ENCODE measurements at regions not wholly inside any gene's neighbourhood (a gene's known extent, or its start where the extent isn't known, plus 50 kb on each side); places are given as distances from the start of the nearest gene placed in this dataset.

DNA sequence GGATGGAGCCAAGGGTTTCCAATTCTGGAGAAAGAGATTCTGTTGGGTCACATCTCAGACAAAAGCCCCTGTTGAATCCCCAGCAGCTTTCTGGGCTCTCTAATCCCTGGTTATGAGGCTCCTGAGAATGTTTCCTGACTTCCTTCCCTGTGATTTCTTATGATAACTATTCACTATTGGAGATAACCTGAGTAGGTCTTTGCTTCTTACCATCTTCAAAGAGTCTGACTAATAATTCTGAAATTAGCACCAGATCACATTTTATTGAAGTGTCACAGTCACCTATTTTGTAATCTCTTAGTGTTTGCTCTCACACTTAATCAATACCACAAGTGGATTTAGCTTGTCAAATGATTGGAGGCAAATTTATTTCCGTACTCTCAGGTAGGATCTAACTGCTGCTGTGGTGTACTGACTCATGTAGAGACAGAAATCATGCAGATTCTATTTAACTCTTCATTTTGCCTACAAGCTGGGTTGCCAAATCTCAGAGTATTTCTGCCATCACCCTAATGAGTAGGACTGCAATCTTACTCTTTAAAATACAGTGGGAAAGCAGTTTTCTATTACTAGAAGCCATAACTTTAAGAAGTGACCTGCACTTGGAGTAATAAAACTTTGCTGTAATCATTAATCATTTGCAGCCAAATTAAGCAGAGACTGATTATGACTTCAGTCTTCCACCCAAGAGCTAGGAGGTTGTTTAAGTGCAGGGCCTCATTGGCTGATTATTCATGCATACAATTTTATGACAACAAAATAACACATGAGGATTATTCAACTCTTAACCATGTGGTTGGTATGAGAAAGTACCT is 422.1 kb downstream of the EPM2A start:
- no peaks in the 10 kb centered on the region for H3K9me3 ChIP-seq (ENCODE audit: control insufficient read depth, low read length, poor library complexity, severe bottlenecking)
- ATAC-seq (no peak), DNase-seq (no peak)
- Mint-ChIP-seq H3K27ac (no peak overlapping the region), H3K36me3 (ENCODE audit: low read depth) (no peaks in the 10 kb centered on the region), H3K27me3 (peaks cover 12% of the 10 kb centered on the region), H3K4me3 (no peak overlapping the region), H3K4me1 (no peaks in the 10 kb centered on the region)

DNA sequence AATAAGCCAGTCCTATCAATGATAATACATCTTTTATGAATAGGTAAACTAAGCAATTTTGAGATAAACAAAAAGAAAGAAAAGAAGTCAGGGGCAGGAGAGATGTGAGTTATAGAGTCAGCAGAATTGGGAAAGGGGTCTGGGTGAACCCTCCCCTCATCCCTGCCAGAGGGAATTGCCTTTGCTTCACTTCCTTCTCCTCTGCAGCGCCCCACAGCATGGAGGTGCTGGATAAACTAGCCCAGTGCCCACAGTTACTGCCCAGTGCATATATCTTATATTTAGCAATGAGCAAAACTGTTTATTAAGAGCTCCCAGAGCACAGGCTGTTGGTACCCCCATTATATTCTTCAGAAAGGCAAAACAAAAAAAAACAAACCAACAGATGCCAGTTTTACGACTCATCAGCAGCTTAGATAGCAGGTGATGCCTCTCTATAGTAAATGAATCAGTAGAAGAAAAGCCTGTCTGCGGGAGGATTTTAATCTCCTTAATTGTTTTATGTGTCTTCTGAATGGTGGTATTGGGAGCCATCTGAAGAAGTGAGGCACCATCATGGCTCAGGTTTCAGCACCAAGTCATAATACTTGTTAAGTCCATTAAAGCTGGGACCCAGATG is 419.2 kb downstream of the EPM2A start:
- Mint-ChIP-seq H3K36me3 (ENCODE audit: low read depth) (no peaks in the 10 kb centered on the region), H3K27me3 (no peaks in the 10 kb centered on the region), H3K4me3 (peak overlapping the region; percentile 10), H3K27ac (no peak overlapping the region), H3K4me1 (no peaks in the 10 kb centered on the region)
- no peak for ATAC-seq
- no peaks in the 10 kb centered on the region for H3K9me3 ChIP-seq (ENCODE audit: control insufficient read depth, low read length, poor library complexity, severe bottlenecking)
- no peak for DNase-seq

DNA sequence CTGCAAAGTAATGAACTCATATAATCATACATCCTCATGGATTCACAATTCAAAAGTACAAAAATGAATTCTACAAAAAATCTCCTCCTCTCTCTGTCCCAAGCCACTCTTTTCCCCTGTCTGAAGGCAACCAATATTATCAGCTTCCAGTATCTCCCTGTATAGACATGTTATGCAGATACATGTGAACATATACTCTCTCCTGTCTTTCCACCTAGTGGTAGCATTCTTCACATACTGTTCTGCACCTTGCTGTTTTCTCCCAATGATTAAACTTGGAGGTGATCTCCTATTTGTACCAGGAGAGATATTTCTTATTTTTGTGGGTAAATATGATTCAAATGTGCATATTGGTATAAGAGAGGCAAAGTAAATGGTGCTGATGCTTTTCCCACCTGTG is 416.4 kb downstream of the EPM2A start:
- Mint-ChIP-seq H3K27me3 (no peaks in the 10 kb centered on the region), H3K36me3 (ENCODE audit: low read depth) (no peaks in the 10 kb centered on the region), H3K4me1 (no peaks in the 10 kb centered on the region), H3K4me3 (no peak overlapping the region), H3K27ac (no peak overlapping the region)
- H3K9me3 ChIP-seq (ENCODE audit: control insufficient read depth, low read length, poor library complexity, severe bottlenecking) = no peaks in the 10 kb centered on the region
- ATAC-seq (no peak), DNase-seq (no peak)

DNA sequence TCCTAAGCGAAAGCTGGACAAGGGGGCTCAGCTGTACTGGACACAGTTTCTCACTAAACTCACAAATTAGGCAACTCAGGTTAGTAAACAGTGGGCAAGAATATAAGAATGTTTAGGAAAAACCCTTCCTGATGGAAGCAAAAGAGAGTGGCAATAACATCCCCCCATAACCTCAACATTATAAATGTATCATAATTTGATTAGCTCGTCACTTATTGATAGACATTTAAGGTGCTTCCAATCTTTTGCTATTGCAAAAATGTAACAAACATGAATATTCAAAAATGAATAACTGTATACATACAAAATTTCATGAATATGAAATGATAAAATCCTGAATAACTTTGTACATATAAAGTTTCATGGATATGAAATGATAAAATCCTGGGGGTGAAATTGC is 415.7 kb downstream of the EPM2A start:
- ATAC-seq (no peak), DNase-seq (no peak)
- no peak overlapping the region for H3K27ac Mint-ChIP-seq
- H3K4me3 Mint-ChIP-seq = no peak overlapping the region
- no peaks in the 10 kb centered on the region for H3K4me1 Mint-ChIP-seq
- H3K27me3 Mint-ChIP-seq = no peaks in the 10 kb centered on the region
- no peaks in the 10 kb centered on the region for H3K36me3 Mint-ChIP-seq (ENCODE audit: low read depth)
- H3K9me3 ChIP-seq (ENCODE audit: control insufficient read depth, low read length, poor library complexity, severe bottlenecking) = no peaks in the 10 kb centered on the region

DNA sequence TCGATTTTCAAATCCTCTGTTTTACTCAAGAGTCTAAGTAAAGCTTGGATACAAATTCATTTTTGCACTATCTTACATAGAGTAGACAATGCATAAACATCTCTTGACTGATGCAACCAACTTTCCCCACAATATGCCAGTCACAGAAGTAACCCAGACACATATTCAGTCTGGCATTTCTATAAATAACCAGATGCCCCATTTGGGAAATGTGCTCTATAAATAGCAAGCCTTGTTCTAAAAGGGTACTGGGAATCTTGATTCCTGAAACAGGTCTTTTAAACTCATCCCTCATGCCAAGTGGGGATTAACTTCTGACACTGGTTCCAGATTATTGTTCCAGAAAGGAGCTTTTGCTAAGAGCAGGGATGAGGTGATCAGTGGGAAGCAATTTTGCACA is 411.7 kb downstream of the EPM2A start:
- Mint-ChIP-seq H3K4me3 (no peak overlapping the region), H3K27me3 (peaks cover 6% of the 10 kb centered on the region), H3K4me1 (no peaks in the 10 kb centered on the region), H3K36me3 (ENCODE audit: low read depth) (no peaks in the 10 kb centered on the region), H3K27ac (no peak overlapping the region)
- DNase-seq (no peak), ATAC-seq (no peak)
- no peaks in the 10 kb centered on the region for H3K9me3 ChIP-seq (ENCODE audit: control insufficient read depth, low read length, poor library complexity, severe bottlenecking)

DNA sequence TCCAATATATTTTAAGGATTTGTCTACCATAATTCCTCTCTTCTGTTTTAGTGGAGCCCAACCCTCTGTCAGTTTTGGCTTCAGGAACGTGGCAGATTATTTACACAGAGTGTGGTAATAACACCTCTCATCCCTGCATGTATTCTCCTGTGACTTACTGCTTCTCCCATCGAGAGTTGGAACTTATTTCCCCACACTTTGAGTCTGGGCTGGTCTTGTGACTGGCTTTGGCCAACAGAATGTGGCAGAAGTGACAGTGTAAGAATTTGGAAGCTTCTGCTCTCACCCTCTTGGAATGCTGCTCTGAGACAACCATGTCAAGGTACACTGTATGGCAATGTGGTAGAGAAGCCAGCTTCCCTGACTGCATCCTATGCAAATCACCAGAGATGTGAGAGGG is 407.7 kb downstream of the EPM2A start:
- Mint-ChIP-seq H3K4me1 (no peaks in the 10 kb centered on the region), H3K4me3 (no peak overlapping the region), H3K27me3 (peaks cover 22% of the 10 kb centered on the region), H3K27ac (no peak overlapping the region), H3K36me3 (ENCODE audit: low read depth) (no peaks in the 10 kb centered on the region)
- ATAC-seq (no peak), DNase-seq (no peak)
- no peaks in the 10 kb centered on the region for H3K9me3 ChIP-seq (ENCODE audit: control insufficient read depth, low read length, poor library complexity, severe bottlenecking)

DNA sequence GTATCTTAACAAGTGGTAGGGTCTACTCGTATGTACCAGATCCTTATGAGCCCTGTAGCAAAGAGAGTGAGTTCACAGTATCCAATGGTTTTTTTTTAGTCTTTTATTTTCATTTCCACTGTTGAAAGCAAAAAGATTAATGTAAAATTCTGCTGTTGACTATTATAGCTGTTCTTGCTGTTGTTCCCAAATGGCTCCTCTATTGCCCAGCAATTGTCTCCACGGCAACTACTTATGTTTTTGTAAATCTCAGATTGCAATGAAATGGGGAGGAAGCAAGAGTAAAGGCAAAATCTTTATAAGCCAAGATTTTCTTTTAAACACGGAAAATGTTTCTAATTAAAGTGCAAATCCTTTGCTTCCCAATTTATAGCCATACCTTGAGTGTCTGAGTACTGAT is 406.1 kb downstream of the EPM2A start:
- ATAC-seq = no peak
- DNase-seq = no peak
- peaks cover 22% of the 10 kb centered on the region for H3K27me3 Mint-ChIP-seq

DNA sequence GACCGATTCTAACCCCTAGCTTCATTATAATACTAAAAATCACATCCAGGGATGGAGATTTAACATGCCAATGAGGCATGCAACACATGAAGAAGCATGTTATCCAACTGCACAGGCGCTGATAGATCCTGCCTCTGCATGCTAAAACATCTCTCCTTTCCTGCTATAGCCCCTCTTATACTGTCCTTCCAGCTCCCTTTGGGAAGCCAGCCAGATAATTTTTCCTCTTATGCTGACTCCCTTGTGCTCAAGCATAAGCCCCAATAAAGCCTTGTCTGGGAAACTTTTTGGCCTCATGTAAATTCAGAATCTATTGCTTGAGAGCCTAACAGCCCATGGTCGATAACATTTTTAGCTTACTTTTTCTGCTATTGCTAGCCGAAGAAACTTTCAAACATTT is 404.3 kb downstream of the EPM2A start:
- H3K4me1 Mint-ChIP-seq = no peaks in the 10 kb centered on the region
- peaks cover 22% of the 10 kb centered on the region for H3K27me3 Mint-ChIP-seq
- H3K4me3 Mint-ChIP-seq = no peak overlapping the region
- DNase-seq = no peak
- no peak overlapping the region for H3K27ac Mint-ChIP-seq
- ATAC-seq = no peak
- no peaks in the 10 kb centered on the region for H3K9me3 ChIP-seq (ENCODE audit: control insufficient read depth, low read length, poor library complexity, severe bottlenecking)
- no peaks in the 10 kb centered on the region for H3K36me3 Mint-ChIP-seq (ENCODE audit: low read depth)

More for the DNA sequence above, 406.1 kb downstream of the EPM2A start:
- no peaks in the 10 kb centered on the region for H3K9me3 ChIP-seq (ENCODE audit: control insufficient read depth, low read length, poor library complexity, severe bottlenecking)
- Mint-ChIP-seq H3K4me1 (no peaks in the 10 kb centered on the region), H3K27ac (no peak overlapping the region), H3K4me3 (no peak overlapping the region), H3K36me3 (ENCODE audit: low read depth) (no peaks in the 10 kb centered on the region)

DNA sequence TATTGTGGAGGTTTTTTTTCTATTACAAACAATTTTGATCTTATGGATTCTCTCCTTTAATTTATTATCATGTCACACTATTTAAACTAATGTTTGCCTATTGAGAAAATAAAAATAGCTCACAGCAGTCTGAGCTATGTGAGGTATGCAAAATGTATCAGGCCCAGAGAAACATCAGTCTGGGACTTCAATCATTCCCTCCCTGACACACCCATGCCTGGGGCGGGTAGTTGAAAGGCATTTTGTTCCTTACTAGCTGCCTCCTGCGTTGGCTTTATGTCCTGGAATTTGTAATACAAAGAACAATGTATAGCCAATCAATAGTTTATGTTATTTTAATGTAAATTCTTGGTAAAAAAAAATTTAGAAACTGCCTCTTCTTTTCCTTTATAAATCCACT is 403.3 kb downstream of the EPM2A start:
- no peaks in the 10 kb centered on the region for H3K9me3 ChIP-seq (ENCODE audit: control insufficient read depth, low read length, poor library complexity, severe bottlenecking)
- no peak overlapping the region for H3K27ac Mint-ChIP-seq
- H3K27me3 Mint-ChIP-seq = peaks cover 25% of the 10 kb centered on the region
- H3K4me1 Mint-ChIP-seq = no peaks in the 10 kb centered on the region
- no peak for ATAC-seq
- no peak for DNase-seq
- no peaks in the 10 kb centered on the region for H3K36me3 Mint-ChIP-seq (ENCODE audit: low read depth)
- H3K4me3 Mint-ChIP-seq = no peak overlapping the region

DNA sequence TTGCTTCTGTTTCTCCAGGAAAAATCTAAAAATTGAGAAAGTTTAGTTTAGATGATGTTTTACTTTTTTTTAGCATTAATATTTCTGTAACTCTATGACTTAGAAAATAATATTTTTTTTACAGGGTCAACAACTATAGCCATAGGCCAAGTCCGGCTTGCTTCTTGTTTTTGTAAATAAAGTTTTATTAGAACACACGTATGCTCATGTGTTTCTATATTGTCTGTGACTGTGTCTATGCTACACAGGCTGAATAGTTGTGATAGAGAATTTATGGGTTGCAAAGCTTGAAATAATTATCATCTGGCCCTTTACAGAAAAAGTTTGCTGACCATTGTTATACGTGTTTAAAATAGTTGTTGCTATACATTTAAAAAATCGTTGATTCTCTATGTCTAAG is 399.2 kb downstream of the EPM2A start:
- no peaks in the 10 kb centered on the region for H3K4me1 Mint-ChIP-seq

DNA sequence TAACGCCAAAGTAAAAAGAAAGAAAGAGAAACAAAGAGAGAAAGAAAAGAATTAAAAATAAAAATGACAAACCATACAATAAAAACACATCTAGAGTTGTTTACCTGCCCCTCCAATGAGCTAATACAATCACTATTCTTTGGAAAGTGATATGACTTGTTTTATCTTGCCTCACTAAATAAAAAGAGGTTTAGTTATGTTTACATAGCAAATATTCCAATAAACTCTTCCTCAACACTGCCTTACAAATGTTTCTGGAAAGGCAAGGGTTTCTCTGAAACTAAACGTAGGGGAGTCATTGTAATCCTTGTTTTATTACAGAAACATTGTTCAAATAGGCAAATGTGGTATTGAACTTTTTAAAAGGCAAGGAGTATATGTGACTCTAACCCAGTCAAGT is 396.2 kb downstream of the EPM2A start:
- no peak for DNase-seq
- H3K9me3 ChIP-seq (ENCODE audit: control insufficient read depth, low read length, poor library complexity, severe bottlenecking) = no peaks in the 10 kb centered on the region
- ATAC-seq = no peak
- Mint-ChIP-seq H3K27ac (no peak overlapping the region), H3K36me3 (ENCODE audit: low read depth) (no peaks in the 10 kb centered on the region), H3K4me1 (no peaks in the 10 kb centered on the region), H3K27me3 (peaks cover 16% of the 10 kb centered on the region), H3K4me3 (no peak overlapping the region)

More for the DNA sequence above, 399.2 kb downstream of the EPM2A start:
- DNase-seq (no peak), ATAC-seq (no peak)
- Mint-ChIP-seq H3K27me3 (peaks cover 15% of the 10 kb centered on the region), H3K4me3 (no peak overlapping the region), H3K27ac (no peak overlapping the region), H3K36me3 (ENCODE audit: low read depth) (no peaks in the 10 kb centered on the region)
- H3K9me3 ChIP-seq (ENCODE audit: control insufficient read depth, low read length, poor library complexity, severe bottlenecking) = no peaks in the 10 kb centered on the region

DNA sequence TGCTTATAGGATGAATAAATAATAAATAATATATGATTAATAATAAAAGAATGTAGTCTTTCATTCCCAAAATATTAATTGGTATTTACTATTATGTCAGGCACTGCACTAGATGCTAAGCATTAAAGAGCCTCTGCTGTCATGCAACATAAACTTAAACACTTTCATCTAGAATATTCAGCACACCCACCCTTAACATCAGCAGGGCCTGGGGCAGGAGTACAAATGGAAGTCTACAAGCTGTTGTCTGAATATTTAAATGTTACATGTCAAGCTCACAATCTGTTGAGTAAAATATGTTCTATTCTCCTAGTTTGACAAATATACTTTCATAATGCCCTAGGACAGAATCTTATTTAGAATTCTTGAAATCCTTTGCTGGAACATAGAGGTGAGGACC is 395.1 kb downstream of the EPM2A start:
- H3K4me3 Mint-ChIP-seq = no peak overlapping the region
- no peak for ATAC-seq
- no peaks in the 10 kb centered on the region for H3K9me3 ChIP-seq (ENCODE audit: control insufficient read depth, low read length, poor library complexity, severe bottlenecking)
- H3K36me3 Mint-ChIP-seq (ENCODE audit: low read depth) = no peaks in the 10 kb centered on the region
- H3K4me1 Mint-ChIP-seq = no peaks in the 10 kb centered on the region
- no peak for DNase-seq
- peaks cover 16% of the 10 kb centered on the region for H3K27me3 Mint-ChIP-seq
- H3K27ac Mint-ChIP-seq = no peak overlapping the region

DNA sequence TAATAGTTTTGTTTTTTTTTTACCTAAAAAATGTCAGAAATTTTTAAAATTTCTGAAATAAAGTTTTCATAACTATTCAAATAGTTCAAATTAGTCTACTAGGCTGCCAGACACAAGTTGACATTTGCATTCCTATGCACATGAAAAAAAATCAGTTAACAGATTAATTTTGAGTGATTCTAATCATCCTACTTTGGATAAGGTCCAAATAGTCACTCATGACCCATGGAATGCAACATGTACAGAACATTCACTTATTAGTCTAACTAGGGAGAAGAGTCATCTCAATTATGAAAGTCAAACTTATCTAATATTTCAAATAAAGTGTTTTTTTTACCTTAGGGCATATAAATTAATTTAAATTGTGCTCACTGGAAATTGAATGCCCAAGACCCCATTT is 390.2 kb downstream of the EPM2A start:
- Mint-ChIP-seq H3K27me3 (peaks cover 30% of the 10 kb centered on the region), H3K36me3 (ENCODE audit: low read depth) (no peaks in the 10 kb centered on the region), H3K4me1 (no peaks in the 10 kb centered on the region), H3K4me3 (no peak overlapping the region), H3K27ac (no peak overlapping the region)
- H3K9me3 ChIP-seq (ENCODE audit: control insufficient read depth, low read length, poor library complexity, severe bottlenecking) = no peaks in the 10 kb centered on the region
- DNase-seq (no peak), ATAC-seq (no peak)

DNA sequence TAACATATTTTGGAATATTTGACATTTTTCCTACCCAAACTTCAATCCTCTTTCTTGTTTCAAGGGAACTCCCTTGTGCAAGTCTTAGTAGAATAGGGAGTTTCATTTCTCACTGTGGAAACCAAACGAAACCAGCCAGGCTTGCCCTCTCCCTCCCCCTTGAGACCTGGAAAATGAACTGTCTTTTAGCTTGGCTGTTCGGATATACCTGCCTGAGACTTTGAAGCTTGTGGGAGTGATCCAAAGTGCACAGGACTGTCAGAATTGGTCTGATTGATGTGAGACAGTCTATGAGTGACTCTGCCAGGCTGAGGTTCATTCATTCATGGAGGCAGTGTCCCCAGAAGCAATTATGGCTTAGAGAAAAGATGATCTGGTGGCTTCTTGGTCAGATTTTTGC is 388.1 kb downstream of the EPM2A start:
- no peak overlapping the region for H3K27ac Mint-ChIP-seq
- peaks cover 38% of the 10 kb centered on the region for H3K27me3 Mint-ChIP-seq
- no peak overlapping the region for H3K4me3 Mint-ChIP-seq
- peaks cover 2% of the 10 kb centered on the region for H3K4me1 Mint-ChIP-seq
- DNase-seq (no peak), ATAC-seq (no peak)
- H3K9me3 ChIP-seq (ENCODE audit: control insufficient read depth, low read length, poor library complexity, severe bottlenecking) = no peaks in the 10 kb centered on the region
- H3K36me3 Mint-ChIP-seq (ENCODE audit: low read depth) = no peaks in the 10 kb centered on the region

Measured in T-helper 17 cell (primary cell).